Cardiac septum (tissue), 1 donor: ENCODE measurements at regions not wholly inside any gene's neighbourhood (a gene's known extent, or its start where the extent isn't known, plus 50 kb on each side); places are given as distances from the start of the nearest gene placed in this dataset.

Source experiments
- DNase-seq: peaks from one replicate; pipeline ENCODE4 v3.0.0-alpha.2; 2020; ENCODE audit warnings: low spot score
- intact Hi-C: fragments of 100-400 bp; cut with DNase I; formaldehyde crosslinking; loops from one replicate; pipeline ENCODE4 v1.14.0; 2022
- donor health status: DM: no; HTN: no; CAD: no.

DNA sequence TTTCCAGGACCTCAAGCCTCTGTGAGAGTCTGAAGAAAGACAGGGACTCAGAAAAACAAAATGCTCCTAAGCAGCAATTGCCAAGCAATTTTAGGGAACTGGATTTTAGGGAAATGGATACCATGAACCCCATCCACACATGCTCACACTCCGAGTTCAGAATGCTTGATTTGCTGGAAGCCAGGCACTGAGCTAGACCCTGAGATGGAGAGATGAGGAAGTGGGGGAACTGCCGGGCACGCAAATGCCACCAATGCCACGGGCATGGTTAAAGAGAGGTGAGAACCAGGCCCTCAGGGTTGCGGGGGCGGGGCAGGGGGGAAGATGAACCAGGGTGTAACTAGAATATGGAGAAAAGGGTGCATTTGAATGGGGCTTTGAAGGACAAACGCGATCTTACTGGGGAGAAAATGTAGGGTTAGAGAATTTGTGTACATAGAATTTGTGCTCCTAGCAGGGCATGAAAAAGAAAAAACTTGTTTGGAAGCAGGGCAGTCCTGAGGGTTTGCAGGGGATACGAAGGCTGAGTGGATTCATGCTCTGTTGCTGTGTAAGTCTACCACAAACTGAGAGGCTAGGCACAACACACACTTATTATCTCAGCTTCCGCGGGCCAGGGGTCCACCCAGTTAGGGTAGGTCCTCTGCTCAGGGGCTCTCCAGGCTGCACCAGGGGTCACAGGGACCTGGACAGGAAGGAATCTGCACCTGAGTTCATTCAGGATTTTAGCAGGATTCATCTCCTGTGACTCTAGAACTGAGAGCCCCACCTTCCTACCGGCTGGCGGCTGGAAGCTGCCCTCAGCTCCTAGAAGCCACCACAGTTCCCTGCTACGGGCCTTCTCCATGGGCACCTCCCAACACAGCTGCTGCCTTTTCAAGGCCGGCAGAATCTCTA is 108.0 kb downstream of the SNX5 start:
- peak; percentile 62 for DNase-seq
- intact Hi-C loops: no loop called here

- DNase-seq: peak; percentile 76
- intact Hi-C loops: no loop called here
These were observed 108.9 kb downstream of the SNX5 start for GRCh38 chr20:17859616-17860232.

DNA sequence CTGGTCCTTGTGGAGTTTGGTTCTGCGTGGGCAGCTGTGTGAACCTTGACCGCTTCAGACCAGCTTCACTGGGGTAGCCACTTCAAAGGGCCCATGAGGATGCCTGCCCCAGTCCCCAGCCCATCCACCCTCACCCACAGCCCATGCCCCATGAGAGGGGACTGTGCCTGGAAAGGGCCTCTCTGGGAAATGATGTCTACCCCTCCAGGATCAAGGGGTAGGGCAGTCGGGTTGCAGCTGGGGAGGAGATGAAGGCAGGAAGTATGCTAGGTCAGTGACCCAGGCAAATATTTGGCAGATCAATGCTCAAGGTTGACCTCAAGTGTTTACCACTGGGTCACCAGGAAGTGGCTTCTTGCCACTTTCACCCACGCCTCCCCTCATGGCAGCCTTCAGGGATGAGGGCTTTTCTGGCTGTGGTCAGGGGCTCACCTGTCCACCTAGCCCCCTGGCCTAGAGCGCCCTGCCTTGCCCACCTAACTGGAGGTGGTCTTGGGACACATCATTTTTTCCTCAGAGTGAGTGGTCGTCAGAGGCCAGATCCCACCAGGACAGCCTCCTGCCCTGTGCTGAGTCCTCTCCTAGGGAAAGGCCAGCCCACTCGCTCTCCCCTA is 109.5 kb downstream of the SNX5 start:
- DNase-seq: peak; percentile 44
- intact Hi-C loops: no loop called here

- intact Hi-C loops: no loop called here
- DNase-seq: no peak
These were observed 110.1 kb downstream of the SNX5 start for GRCh38 chr20:17858450-17859001.

DNA sequence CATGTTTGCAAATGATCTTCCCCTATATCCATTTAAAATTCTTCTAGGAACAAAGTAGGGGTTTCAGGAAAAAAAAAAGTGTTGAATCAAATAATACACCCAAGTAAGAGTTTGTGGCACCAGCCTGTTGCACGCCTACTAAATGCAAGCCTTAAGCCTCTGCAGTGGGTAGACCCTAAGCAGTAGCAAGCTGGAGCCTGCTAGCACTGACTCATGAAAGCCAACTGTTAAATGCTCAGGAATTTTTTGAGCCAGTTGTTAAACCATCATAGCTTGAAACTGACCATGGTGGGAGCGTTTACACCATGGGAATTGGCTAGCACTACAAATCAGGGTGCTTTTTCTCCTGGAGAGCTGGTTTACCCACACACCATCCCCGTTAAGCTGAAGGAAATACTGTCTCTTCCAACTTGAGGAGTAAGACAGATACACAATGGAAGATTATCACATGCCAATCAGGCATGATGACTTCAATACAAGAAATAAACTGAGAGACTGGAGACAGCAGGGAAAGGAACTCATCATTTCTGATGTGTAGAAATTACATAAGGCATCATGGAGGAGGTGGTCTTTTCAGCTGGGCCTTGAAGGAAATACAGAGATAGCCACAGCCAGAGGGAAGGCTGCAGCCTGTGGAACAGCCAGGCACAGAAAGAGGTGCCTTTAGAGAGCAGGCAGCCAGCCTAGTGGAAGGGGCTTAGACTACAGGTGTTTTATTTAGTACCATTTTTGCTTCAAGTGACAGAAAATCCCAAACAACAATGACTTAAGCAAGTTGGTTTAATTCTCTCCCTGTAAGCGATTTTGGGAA is 110.8 kb downstream of the SNX5 start:
- DNase-seq: no peak
- intact Hi-C loops: no loop called here

DNA sequence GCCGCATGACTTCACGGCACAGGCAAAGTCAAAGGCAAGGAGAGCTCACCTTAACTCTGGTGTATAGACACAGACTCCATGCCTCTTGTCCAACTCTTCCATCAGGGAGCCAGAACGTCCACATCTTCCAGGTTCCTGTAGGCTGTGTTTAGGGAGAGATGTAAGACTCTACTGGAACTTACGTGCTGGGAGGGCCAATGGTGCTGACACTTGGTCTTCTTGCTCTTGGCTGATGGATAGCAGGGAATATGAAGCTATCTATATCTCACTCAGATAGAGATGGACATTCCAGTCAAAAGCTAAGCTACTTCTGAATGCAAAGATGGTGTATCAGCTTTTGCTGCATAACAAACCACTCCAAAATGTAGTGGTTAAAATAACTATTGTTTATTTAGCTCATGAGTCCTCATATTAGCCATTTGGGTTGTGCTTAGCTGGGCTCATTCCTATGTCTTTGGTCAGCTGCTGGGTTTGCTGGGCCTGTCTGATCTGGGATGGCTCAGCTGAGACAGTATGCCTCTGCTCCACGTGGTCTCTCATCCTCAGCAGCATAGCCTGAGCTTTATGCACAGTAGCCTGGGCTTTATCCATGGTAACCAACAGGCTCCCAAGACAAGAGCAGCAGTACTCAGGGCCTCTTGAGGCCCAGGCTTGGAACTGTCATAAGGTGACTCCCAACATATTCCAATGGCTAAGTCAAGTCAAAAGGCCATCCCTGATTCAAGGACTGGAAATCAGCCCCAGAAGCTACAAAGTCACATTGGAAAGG is 111.6 kb downstream of the SNX5 start:
- intact Hi-C loops: no loop called here

DNA sequence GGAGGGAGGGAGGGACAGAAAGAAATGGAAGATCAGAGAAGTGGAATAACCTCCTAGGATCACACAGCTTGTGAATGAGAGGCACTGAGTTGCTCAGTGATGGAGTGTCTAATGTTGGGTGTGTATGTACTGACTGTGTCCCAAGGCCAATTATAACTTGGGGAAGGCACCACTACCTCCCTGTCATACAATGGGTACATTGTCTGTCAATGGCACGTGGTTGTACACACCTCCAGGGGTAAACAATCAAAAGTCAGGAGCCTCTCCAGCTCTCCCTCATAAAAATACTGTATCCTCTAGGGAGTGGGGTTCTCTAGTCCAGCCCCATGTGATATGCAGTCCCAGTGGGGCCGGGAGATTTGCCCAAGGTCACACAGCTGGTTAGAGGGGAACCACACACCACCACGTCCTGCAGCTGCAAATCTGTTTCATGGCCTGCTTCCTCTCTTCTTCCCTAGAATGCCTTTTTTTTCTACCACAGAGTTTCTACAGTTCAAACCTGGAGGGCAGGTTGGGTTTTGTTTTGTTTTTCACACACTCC is 112.5 kb downstream of the SNX5 start:
- intact Hi-C loops: no loop called here
- DNase-seq: no peak

More for the DNA sequence above, 111.6 kb downstream of the SNX5 start:
- no peak for DNase-seq

- intact Hi-C loops: no loop called here
- DNase-seq: no peak
These were observed 114.2 kb downstream of the SNX5 start for GRCh38 chr20:17854307-17854903.

DNA sequence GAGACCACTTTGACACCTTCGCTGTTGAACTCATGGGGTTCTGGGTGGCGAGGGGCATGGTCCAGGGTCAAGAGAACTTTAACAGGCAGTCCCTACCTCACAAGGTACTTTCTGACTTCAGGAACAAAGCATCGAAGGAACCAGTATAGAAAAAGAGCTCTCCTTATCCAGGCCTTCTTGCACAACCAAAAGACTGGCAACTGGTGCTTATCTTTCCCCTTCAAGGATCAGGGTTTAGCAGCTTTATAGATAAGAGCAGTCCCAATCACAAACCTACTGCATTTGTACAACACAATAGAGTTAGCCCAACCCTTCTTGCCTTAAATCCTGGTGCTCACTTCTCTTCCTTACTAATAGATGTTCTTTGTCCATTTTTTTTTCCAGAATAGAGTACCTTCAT is 116.3 kb downstream of the SNX5 start:
- DNase-seq: no peak
- intact Hi-C loops: no loop called here

- DNase-seq: no peak
- intact Hi-C loops: no loop called here
These were observed 117.9 kb downstream of the SNX5 start for GRCh38 chr20:17850684-17851026.

DNA sequence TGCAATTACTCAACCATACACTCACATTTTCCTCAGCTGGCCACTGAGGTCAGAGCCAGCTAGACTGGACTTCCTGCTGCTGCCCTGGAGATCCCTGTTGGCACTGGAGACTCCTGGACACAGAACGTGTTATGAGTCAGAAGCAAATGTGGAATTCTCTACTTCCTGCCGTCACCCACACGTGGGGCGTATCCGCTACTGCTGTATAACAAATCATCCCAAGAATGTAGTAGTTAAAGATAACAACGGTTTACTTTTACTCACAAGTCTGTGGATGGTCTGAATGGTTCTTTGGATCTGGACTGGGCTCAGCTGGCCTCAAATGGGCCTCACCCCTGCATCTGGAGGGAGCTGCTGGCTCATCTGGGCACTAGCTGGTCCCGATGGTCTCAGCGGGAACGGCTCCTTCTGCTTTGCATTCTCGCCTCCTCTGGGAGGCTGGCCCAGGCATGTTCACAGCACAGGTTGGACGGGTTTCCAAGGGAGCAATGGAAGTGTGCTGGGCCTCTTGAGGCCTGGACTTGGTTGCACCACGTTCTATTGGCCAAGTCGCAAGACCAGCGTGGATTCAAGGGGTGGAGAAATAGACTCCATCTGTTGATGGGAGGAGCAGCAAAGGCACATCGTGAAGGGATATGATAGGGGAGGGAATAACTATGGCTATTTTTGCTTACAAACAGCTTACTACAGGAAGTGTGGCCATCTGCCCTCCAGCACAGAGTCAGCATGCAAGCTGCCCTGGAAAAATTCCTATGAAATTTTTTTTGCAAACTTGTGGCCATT is 118.5 kb downstream of the SNX5 start:
- DNase-seq: peak; percentile 85
- intact Hi-C loops: loop anchor here (5.0 kb wide), 1 partner anchor 47 kb away; no protein-coding TSS in a partner anchor

DNA sequence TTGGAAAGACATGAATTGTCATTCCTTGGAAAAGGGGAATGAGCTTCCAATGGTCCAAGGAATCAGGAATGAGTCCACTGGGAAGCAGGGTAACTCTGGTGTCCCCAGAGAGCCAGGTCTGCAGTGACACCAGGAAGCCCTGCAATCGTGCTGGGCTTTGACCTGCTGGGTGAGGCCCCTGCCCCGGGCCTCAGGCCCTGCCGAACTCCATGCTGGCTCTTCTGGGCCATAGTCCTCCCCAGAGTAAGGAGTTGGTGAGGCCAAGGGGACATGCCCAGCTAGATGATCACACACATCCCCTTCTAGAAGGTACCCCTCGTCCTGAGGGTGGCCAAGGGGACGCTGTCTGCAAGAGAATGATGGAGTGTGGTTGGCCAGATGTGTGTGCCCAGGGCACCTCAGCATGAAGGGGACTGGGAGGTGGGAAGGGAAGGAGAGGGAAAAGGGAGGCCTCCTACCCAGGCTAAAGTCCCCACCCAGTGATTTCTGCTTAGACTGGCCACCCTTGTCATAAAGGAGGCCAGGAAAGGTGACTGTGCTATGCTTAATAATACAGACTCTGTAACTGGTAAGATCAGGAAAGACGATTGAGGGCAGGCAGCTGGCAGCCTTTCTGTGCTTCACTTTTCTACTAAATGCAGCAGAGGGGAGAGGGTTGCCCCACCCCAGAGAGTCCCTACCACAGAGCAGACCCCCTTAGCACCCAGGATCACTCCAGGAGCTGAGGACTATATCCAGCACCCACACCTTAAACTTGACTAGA is 119.3 kb downstream of the SNX5 start:
- intact Hi-C loops: loop anchor here (5.0 kb wide), 1 partner anchor 48 kb away; no protein-coding TSS in a partner anchor

GRCh38 chr20:17848249-17849048 is 120.1 kb downstream of the SNX5 start:
- intact Hi-C loops: loop anchor here (5.0 kb wide), 1 partner anchor 49 kb away; no protein-coding TSS in a partner anchor
- no peak for DNase-seq

More for the DNA sequence above, 119.3 kb downstream of the SNX5 start:
- no peak for DNase-seq

GRCh38 chr20:17845701-17846475 is 122.7 kb downstream of the SNX5 start:
- no peak for DNase-seq
- intact Hi-C loops: loop anchor here (5.0 kb wide), 1 partner anchor 51 kb away; no protein-coding TSS in a partner anchor
